Smooth muscle cell of the brain vasculature (primary cell): ENCODE measurements at regions not wholly inside any gene's neighbourhood (a gene's known extent, or its start where the extent isn't known, plus 50 kb on each side); places are given as distances from the start of the nearest gene placed in this dataset.
"Not testable (repeated sequence)": the region's sequence is repeated elsewhere in the genome, so short reads cannot be mapped to it uniquely, and the experiment has no call there.

ENCODE experiments used
- DNase-seq: peaks from one replicate; pipeline ENCODE4 v3.0.0-alpha.2; 2012; ENCODE audit warnings: low read depth, low spot score

DNA sequence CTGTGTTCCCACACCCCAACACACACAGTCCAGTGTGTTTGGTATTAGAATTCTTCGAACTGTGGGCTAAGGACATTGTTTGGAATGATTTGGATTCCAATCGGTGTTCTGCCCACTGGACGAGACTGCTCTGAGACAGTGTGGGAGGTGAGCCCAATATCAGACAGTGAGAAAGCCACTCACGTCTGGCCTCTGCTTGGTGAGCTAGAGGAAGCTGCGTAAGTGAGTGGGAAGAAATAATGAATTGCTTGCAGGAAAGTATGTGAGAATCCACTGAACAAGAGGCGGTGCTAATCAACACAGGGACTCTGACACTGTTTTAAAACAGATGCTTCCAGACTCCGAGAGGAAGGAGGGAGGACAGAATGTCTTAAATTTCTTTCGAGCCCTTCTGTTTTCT is 675.0 kb upstream of the ANKRD30A start:
- no peak for DNase-seq

DNA sequence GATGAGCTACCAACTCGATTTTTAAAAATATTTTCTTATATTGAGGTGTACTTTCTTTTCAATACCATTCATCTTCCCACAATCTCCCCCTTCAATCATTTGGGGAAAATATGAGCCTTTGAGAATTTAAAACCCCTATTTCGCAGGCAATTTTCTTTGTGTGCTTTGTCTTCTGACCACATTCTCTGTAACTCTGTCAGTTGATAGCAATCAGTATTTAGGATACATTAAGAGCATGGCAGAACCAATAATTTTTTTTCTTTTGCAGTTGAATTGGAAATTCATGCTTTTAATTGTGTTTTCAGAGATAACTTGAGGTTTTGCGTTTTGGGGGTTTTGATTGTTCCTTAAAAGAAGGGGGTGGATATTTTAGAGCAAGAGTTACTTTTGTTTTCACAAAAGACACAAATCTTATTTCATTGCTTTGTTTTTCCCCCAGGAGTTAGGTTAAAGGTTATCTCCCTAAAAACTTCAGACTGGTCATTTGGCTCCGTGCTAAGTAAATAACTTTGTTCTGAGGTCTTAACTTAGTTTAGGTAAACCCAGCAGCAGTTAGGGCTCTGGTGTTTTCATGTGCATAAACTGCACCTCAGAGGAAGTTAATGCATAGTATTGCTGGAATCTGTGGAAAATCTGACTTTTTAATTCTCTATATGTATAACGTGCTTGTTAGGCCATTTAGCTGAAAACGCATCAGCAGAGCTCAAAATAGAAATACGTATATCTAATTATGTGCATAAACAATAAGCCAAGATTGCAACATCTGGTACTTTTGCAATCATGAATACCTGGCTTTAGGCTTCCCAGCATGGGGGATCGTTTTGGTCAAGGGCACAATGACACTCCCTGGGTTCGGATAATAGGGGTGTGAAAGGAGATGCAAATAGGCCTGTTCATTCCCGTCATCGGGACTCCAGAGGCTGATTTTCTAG is 676.4 kb upstream of the ANKRD30A start:
- no peak for DNase-seq

DNA sequence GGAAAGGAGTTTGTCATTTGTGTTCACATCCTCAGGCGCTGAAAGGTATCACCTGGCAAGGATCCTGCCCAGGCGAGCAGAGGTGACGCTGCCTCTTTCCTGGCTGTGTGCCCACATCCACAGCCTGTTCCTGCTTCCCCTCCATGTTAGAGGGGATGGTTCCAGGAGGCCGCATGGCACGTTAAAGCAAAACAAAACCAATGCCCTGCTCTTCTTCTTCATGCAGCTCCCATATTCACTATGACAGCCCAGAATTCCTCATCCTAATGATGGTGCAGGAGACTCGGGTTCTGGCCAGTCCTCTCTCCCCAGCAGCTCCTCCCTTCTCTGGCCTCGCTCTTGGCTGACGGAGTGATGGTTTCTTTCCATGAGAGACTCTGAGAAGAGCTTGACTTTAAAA is 678.5 kb upstream of the ANKRD30A start:
- no peak for DNase-seq

DNA sequence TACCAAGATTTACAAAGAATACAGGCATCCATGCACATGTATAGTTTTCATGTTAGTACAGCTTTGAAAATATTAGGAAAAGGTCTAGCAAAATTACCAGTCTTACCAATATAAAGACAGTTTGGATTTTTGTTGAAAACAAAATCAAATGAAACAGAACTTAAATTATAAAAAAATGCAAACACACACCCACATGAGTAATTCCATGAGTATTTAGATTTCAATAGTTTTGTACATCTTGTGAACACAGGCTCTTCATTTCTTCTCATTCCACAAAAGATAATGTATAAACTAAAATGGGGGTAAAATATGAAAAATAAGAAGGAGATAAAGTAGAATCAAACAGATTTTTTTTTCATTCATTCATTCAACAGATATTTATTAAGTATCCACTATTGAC is 682.2 kb upstream of the ANKRD30A start:
- DNase-seq, result no peak

DNA sequence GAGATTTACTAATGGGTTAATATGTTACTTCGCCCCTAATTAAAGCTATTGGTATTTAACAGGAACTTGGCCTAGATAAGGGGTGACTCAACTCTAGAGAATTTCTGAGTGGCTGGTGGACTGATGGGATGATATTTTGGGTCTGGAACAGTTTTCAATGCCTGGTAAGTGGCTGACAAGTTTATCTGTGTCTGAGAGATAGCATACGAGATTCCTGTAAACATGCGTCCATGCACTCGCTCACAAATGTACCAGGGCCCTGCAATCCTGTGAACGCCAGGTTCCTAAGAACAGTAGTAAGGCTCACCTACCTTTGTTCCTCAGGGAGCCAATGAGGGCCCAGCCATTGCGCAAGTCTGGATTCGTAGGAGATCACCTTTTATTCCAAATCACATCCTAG is 683.8 kb upstream of the ANKRD30A start:
- DNase-seq, result no peak

DNA sequence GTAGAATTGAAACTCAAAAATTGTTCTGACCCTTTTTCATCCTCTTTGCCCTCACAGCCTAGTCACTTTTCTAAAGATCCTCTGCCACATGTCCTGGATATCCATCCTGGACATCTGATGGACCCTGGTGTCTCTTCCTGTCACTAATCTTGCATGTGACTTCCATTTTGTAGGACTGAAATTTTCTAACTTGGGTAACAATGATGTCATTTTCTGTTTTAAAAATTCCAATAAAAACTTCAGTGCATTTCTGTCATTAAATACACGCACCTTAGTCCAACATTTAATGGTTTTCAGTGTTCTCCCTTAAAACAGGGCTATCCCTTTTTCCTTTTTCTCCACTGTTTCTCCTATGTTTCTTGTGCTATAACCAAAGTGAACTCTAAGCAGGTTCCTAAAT is 684.9 kb upstream of the ANKRD30A start:
- DNase-seq, result no peak

DNA sequence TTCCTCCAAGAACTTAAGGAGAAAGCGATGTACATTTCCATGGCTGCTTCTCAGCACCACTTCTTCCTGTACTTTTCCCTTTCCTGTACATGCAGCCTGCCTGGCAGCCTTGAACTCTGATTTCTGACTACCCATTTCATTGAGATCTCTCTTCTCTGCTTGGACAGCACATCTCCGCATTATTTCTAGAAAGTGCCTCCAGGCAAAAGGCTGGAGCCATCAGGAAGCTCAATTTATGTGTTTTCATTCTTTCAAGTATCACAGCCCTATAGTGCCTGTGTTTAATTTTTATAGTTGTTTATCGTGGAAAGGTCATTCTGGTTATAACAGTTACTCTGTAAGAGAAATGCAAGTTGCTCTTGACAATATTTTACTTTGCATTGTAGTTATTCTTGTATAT is 688.0 kb upstream of the ANKRD30A start:
- no peak for DNase-seq

DNA sequence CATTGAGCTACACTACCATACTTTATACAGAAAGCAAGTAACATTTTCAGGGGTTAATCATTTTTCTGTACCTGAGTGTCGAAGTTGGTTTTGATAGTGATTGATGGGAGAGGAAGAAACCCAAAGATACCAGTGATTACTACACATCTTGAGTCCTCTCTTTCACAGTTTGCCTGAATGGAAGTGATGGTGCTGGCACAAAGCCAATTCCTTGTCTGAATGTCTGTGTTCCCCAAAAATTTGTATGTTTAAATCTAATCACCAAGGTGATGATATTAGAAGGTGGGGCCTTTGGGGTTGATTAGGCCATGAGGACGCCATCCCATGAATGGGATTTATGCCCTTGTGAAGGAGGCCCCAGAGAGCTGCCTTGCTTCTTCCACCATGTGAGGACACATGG is 696.9 kb upstream of the ANKRD30A start:
- no peak for DNase-seq

DNA sequence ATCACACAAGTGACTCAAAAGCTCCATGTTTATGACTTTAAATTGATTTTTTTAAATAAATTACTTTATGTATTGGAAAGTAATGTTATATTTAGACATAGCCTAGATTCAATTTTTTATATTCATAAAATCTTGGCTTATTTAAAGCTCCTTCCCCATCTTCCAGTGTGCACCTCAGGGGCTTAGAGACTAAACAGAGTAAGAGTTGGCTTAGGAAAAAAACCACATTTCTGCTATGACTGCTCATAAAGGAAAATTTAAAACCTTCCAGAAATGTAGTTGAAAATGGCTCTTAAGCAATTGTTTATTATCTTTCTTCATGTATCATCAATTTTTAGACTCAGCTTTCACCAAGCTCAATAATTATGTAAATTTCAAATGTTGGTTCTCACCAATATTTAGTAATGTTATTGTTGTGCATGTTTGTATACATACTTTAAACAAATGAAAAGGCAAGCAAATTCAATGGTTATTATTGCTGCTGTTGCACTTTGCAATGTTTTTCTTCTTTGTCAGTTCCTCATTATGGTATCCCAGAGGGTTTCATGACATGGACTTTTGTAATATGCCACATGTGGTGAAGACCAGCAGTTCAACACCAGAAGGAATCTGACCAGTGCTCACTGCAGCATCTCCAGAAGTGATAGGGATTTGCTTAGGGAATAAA is 700.1 kb upstream of the ANKRD30A start:
- DNase-seq, result no peak

DNA sequence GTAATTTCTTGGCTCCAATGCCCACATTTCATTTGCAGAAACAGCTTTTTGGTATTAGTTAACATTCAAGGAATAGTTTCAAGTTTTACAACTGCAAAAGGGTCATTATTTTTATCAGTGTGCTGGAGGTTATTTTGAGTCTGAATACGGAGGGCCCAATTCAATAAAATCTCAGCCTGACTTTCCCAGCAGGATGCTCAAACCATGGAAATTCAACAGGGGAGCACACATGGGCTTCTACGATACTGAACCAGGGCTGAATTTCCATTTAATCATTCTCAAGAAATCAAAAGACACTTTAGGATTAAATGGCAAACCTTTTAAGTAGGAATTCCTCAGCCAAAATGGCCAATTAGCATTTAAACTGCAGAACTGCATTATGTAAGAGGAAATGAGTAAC is 700.9 kb upstream of the ANKRD30A start:
- no peak for DNase-seq

DNA sequence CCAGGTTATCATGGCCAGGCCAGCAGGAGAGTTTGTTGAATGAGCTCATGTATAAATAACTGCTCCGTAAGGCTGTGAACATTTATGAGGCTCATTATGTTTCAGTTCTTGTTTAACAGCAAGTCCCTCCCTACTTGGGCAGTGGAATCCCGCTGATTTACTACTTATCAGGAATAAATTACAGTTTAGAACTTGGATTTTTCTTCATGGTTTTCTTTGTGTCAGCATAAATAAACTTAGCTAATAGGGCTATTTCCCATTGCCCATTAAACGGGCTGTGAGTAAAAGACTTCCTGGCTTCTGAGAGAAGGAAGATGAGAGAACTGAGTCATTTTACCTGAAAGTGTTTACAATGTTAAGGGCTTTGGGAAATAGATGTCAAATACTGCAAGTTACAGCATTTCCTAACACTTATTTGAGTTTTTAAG is 701.6 kb upstream of the ANKRD30A start:
- DNase-seq, result no peak

DNA sequence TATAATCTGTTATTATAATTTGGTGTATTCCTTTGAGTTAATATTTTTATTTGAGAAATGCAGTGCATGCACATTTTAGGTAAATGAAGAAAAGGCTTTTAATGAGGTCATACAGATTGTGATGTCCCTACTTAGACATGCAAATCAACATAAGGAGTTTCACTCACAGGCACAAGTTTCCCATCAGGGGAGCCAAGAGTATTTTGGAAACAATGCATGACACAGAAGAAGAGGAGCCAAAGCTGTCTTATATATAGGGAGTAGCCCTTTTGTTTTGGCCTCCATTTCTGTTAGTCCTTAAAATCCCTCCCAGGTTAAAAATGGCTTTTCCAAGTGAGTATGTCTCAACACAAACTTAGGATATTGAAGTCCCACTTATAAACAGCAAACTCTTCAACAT is 703.4 kb upstream of the ANKRD30A start:
- DNase-seq, result no peak

DNA sequence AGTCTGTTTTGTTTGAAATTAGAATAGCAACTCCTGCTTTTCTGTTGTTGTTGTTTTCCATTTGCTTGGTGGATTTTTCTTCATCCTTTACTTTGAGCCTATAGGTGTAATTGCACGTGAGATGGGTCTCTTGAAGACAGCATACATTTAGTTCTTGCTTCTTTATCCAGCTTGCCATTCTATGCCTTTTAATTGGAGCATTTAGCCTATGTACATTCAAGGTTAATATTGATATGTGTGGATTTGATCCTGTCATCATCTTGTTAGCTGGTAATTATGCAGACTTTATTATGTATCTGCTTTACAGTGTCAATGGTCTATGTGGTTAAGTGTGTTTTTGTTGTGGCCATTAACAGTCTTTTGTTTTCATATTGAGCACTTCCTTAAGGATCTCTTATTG is 708.9 kb upstream of the ANKRD30A start:
- no peak for DNase-seq

DNA sequence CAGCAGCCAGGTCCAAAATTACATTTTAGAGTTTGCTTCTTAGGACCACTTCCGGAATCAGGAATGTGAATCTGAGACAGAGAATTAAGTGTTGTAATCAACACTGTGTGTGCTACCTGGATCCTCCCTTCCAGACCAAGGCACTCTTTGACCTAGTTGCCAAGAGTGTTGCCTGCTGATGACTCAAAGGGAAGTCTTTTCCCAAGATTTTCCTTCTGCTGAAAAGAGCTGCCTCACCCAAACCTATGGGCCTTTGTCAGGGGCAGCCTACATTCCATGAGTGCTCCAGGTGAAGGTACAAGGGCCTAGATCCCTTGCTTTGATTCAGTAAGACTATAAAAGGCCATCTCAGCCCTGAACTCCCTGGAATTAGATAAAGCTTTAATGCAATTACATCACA is 712.5 kb upstream of the ANKRD30A start:
- DNase-seq, result no peak

DNA sequence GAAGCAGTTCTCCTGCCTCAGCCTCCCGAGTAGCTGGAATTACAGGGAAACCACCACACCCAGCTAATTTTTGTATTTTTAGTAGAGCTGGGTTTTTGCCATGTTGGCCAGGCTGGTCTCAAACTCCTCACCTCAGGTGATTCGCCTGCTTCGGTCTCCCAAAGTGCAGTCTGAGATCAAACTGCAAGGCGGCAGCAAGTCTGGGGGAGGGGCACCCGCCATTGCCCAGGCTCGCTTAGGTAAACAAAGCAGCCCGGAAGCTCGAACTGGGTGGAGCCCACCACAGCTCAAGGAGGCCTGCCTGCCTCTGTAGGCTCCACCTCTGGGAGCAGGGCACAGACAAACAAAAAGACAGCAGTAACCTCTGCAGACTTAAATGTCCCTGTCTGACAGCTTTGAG is 725.2 kb upstream of the ANKRD30A start:
- DNase-seq, result not testable (repeated sequence)

DNA sequence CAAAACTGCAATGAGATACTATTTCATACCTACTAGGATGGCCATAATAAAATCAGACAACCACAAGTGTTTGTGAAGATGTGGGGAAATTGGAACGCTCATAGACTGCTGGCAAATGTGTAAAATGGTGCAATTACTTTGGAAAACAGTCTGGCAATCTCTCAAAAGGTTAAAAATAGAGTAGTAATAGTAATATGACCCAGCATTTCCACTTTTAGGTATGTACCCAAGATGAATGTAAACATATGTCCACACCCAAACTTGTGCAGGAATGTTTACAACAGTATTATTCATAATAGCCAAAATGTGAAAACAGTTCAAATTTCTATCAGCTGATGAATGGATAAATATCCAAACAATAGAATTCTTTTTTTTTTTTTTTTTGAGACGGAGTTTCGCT is 731.6 kb upstream of the ANKRD30A start:
- no peak for DNase-seq

DNA sequence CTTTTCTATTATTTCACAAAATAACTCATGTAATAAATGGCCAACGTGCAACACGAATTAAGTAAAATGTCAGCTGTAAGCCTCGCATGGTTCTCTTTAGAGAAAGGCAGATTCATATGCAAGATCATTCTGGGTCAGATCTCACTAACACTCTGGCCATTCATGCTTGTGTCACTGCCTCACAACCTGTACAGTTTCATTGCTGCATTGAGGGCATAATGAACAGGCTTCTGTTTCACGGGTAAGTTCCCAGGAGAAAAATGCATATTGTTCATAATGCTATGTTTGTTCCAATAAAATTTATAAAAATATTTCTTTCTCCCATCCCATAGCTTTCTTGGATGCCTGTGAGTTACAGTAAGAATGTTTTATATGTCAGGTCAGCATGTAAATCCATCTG is 734.0 kb upstream of the ANKRD30A start:
- no peak for DNase-seq

DNA sequence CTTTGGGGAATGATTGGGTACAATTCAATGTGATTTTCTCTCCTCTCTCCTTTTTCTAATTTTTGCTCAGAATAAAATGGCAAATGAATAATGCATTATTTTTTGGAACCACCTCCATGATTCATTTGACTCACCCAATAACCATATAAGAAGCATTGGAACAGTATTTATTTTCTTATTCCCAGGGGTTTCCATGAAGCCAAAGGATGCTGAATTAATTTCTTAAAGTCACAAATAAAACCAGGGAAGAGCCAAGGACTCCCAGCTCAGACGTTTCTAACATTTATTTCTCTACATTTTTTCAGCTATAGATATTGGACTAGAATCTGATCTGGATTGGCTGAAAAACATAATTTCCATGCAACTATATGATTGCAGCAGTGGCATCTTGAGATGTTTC is 735.2 kb upstream of the ANKRD30A start:
- DNase-seq, result no peak

DNA sequence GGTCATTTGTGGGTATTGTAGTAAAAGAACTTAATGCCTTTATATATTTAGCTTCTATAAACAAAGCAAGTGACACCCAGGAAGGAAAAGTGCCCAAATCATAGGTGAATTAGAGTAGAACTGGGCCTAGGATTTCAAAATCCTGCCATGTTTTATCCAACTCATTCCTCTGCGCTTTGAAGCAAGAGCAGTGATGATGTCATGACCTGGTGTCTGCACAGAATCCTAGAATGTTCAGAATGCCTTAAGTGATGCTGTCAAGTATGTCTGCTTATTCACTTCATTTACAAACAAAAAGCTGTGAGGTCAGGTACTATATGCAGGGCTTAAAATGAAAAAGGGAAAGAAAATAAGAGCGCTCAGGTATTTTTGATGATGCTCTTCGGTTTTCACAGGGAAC is 737.2 kb upstream of the ANKRD30A start:
- no peak for DNase-seq

DNA sequence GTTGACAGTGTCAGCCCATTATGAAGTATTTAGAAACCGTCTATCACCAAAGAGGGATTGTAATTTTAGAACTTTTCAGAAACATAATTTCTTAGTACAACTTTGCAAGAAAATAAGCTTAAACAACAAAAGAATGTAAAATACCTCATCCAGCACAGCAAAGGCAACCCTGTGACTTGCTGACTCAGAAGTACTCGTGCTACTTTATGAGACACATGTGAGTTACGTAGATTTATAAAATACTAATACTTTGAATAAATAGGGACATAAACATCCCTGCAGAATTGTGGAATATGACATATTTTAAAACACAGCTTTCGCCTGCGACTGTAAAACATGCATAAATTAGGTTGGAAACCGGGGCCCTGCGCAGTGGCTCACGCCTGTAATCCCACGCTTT is 739.7 kb upstream of the ANKRD30A start:
- no peak for DNase-seq

DNA sequence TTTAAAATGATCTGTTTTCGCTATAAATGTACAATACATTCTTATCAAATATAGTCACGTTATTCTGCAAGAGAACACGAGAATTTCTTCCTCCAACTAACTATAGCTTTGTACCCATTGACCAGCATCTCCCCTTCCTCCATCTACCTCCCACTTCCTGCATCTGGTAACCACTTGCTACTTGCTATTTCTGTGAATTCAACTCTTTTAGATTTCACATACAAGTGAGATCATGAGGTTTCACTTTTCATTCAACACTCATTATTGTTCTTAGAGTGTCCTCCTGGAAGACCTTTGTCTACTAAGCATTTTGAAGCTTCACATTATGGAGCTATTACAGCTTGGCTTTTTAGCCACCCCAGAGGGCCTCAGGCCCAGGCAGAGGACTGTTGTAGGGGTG is 741.3 kb upstream of the FZD8 start:
- DNase-seq, result no peak

DNA sequence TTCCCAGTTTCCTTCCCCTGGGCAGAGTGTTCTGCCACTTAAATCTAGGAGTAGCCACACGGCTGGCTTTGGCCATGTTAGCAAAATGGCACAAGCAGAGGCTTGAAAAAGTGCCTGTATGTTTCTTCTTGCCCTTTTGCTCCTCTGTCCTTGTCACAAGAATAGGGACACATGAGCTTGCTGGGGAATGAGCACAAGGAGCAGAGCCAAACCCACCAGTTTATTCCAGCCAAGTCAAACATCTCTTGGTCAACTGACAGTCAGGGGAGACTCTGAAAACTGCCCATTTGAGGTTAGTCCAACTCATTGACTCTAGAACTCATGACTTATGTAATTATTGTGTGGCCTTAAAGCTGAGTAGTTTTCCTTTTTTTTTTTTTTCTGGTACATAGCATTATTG is 739.7 kb upstream of the FZD8 start:
- DNase-seq, result no peak

DNA sequence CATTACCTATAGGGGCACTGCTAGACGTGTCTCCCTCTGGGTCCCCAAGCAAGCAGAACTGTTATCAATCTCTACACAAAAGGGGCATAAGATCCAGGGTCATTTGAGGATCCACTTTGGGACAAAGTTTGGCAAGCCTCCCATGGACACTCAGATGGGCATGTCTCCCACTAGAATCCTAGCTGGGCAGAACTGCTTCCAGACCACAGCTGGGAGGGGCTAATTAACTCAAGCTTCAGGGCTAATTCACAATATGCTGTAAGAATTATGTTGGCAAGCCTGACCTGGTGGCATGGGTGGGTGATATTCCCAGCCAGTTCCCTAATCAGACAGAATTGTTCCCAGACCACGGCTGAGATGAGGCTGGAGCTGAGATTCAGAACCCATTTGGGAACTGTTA is 738.4 kb upstream of the FZD8 start:
- DNase-seq, result no peak
